NCI-H2196 (cell line): ENCODE measurements at regions not wholly inside any gene's neighbourhood (a gene's known extent, or its start where the extent isn't known, plus 50 kb on each side); places are given as distances from the start of the nearest gene placed in this dataset.
A peak's percentile ranks its signal among the peaks of the same experiment; 100 is the strongest.
"Not testable (repeated sequence)": the region's sequence is repeated elsewhere in the genome, so short reads cannot be mapped to it uniquely, and the experiment has no call there.

Source experiments
- DNase-seq: peaks from one replicate; lab custom pipeline; 2025; ENCODE audit not compliant: unreplicated experiment; lab: John Stamatoyannopoulos, UW

DNA sequence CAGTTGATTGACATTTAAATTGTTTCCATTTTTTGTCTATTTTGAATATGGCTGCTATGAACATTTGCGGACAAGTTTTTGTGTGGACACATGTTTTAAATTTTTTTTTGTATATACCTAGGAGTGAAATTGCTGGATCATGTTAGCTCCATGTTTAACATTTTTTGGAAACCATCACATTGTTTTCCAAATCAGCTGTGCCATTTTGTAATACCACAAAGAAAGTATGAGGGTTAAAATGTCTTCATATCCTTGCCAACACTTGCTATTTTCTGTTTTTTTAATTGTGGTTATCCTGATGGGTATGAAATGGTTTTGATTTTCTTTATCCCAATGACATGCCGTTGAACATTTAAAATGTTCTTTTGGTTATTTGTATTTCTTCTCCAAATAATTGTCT is 52.1 kb downstream of the CARTPT start:
- no peak for DNase-seq

DNA sequence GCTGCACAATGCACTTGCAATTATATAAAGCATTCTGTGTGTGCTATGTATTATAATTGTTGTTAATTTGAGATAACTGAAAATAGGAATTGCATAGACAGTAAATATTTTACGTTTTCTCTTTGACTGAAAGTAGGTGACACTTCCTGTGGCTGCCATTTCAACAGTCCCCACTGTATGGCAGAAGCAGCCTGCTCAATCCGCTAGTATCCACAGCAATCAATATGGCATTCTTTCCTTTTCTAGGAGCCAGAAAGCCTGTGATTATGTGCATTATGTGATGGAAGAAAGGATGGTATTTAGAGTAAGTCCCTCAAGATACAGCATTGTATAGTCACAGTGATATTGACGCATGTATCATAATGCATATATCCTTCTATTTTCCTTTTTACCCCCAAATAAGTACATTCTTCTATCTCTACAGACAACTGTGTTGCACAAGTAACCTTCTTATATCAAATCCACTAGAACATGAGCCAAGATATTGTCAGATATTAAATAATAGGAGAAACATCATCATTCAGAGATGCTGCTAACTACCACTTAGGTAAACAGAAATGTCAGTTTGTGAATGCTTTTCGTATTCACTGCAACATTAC is 59.7 kb downstream of the CARTPT start:
- DNase-seq, result peak; percentile 4

DNA sequence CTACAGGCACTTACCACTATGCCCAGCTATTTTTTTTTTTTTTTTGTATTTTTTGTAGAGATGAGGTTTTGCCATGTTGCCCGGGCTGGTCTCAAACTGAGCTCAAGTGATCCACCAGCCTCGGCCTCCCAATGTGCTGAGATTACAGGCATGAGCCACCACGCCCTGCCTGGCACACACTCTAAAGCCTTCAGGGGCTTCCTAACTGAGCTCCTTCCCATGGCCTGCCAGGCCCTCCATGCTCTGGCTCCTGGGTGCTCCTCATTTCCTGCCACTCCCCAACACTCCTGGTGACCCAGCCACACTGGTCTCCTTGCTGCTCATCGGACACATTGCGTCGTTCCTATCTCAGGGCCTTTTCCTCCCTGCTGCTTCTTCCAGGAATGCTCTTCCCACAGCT is 61.5 kb downstream of the CARTPT start:
- DNase-seq, result no peak

DNA sequence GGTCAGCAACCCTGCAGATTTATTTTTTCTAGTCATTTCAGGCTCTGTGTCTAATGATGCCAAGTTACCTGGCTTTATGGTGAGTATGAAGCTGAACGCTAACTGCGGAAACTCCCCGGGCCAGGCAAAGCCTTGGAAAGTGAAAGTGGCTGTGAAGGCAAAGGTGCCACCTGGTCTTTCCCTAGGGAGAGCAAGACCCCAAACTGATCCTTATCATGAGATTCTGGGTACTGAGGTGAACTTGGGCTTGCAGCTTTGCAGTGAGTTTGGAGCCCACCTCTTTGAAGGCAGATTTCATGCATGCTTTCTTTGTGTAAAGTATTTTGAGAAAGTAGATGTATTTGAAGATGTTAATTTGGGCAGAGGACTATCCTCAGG is 63.3 kb downstream of the CARTPT start:
- DNase-seq, result peak; percentile 16

DNA sequence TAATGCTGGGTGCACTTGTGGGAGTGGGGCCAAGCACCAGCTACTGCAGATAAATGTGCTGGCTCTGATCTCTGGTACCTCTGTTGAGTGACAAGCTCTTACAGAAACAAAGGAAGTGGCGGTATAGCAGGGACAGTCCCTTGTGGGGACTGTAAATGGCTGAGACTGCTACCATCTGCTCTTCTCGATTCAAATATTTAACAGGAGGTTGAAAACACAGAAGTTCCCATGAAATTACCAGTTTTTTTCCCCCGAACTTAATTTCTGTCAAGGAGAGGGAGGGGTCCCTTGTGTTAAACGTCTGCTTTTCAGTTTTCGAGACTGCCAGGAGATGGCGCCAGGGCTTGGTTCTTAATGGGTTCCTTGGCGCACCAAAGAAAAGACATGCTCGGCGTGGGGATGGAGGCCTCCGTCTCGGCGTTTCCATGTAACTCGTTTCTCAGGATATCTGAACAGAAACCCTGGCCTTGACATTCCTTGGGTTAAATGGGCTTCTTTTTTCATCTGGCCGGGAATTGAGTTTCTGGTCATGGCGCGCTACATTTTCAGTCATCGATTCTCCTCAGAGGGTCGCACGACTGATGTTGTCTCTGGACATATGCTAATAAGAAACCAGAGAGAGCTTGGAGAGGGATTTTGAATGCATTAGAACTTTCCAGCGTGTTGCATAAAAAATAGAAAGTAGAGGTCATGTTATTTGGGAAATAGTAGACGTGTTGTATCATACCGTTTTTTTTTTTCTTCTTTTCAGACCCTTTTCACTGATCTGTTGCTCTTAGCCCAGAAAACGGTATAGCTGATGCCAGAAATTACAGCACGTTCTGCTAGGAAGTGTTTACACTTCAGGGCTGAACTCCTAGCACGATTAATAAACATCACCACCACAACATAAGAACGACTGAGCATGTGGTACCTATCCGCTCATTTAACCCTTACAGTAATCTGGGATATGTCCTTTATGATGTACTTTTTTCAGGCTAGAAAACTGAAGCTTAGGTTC is 64.0 kb downstream of the CARTPT start:
- peak; percentile 46 for DNase-seq

DNA sequence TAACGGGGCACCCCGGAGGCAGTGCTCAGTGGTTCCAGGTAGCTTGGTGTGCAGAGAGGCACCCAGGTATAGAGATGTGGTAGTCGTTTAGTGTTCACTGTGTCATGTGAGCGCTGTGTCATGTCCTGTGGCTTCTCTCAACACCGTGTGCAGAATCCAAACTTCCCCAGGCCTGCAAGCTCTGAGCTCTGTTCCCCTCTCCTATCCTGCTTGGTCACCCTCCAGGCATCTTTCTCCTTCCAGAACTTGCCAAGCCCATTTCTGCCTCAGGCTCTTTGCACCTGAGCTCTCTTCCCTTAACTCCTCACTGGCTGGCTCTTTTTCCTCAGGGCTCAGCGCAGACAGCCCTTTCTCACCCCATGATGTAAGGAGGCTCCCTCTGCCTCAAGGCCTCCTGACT is 64.8 kb downstream of the CARTPT start:
- no peak for DNase-seq

DNA sequence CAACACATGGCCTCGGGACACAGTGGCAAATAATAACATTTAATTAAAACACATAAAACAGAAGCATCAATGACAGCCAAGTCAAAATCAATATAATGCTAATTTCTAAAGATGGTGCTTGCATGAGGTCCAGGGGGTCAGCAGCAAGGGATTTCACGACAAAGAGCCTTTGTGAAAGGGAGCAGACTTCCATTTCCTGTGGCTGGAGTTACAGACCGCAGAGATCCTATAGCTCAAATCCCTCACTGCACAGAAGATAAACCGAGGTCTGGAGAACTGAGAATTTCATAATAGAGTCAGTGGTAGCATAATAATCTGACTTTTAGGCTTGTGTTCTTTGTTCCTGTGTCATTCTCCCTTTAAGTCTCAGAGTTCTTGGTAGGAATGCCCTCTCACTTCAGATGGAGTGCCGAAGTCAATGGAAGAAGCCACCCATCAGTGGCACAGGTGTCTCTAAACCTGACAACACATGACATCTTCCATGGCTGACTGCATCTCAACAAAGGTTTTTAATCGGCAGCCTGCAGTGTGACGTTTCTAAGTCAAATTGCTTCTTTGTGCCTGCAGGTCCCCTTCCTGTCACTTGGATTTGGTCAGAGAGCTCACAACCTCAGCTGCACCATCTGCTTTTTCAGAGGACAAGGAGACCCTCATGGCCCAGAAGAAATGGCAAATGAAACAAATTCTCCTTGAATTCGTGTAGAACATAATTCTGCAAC is 67.4 kb downstream of the CARTPT start:
- DNase-seq, result no peak

DNA sequence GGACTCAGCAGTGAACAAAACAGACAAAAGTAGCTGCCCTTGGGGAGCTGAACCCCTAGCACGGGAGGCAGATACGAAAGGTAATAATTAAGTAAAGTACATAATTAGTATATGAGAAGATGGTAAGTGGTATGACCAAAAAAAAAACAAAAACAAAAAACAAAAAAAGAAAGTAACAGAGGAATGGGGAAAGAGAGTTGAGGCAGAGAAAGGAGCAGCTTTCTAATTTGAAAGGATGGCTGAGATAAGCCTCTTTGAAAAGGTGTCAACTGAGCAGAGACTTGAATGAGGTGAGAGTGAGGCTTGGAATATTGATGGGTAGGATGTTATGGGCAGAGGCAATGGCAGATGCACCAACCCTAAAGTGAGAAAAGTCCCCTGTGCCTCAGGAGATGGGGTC is 69.7 kb downstream of the CARTPT start:
- no peak for DNase-seq

DNA sequence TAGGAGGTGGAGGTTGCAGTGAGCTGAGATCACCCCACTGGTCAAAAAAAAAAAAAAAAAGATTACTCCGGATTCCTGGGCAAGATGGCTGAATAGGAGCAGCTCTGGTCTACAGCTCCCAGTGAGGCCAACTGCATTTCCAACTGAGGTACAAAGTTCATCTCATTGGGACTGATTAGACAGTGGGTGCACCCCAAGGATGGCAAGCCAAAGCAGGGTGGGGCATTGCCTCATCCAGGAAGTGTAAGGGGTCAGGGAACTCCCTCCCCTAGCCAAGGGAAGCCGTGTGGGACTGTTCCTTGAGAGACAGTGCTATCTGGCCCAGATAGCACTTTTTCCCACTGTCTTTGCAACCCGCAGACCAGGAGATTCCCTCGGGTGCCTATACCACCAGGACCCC is 70.7 kb downstream of the CARTPT start:
- DNase-seq, result no peak

DNA sequence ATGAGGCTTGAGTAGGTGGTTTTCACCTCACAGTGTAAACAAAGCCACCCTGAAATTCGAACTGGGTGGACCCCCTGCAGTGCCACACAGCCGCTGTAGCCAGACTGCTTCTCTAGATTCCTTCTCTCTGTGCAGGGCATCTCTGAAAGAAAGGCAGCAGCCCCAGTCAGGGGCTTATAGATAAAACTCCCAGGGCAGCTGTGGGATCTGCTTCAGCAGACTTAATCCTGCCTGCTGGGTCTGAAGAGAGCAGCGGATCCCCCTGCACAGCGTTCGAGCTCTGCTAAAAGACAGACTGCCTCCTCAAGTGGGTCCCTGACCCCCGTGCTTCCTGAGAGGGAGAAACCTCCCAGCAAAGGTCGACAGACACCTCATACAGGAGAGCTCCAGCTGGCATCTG is 71.4 kb downstream of the CARTPT start:
- DNase-seq, result no peak

DNA sequence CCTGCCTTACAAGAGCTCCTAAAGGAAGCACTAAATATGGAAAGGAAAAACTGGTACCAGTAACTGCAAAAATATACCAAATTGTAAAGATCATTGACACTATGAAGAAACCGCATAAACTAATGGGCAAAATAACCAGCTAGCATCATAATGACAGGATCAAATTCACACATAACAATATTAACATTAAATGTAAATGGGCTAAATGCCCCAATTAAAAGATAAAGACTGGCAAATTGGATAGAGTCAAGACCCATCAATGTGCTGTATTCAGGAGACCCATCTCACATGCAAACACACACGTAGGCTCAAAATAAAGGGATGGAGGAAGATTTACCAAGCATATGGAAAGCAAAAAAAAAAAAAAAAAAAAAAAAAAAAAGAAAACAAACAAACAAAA is 73.0 kb downstream of the CARTPT start:
- DNase-seq, result not testable (repeated sequence)

DNA sequence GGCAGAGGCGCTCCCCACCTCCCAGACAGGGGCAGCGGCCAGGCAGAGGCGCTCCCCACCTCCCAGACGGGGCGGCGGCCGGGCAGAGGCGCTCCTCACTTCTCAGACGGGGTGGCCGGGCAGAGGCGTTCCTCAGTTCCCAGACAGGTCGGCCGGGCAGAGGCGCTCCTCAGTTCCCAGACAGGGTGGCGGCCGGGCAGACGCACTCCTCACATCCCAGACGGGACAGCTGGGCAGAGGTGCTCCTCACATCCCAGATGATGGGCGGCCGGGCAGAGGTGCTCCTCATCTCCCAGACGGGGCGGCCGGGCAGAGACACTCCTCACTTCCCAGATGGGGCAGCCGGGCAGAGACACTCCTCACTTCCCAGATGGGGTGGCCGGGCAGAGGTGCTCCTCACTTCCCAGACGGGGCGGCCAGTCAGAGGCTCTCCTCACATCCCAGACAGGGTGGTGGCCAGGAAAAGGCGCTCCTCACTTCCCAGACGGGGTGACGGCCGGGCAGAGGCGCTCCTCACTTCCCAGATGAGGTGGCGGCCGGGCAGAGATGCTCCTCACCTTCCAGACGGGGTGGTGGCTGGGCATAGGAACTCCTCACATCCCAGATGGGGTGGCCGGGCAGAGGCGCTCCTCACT is 75.1 kb downstream of the CARTPT start:
- no peak for DNase-seq

DNA sequence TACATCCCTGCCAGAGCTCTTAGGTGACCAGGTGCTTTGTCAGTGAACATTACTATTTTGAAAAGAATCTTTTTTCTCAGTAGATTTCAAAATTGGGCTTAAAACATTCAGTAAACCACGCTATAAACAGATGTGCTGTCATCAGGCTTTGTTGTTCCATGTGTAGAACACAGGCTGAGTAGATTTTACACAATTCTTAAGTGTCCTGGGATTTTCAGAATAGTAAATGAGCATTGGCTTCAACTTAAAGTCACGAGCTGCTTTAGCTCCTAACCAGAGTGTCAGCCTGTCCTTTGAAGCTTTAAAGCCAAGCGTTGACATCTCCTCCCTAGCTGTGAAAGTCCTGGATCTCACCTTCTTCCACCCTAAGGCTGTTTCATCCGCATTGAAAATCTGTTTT is 83.6 kb downstream of the CARTPT start:
- no peak for DNase-seq

DNA sequence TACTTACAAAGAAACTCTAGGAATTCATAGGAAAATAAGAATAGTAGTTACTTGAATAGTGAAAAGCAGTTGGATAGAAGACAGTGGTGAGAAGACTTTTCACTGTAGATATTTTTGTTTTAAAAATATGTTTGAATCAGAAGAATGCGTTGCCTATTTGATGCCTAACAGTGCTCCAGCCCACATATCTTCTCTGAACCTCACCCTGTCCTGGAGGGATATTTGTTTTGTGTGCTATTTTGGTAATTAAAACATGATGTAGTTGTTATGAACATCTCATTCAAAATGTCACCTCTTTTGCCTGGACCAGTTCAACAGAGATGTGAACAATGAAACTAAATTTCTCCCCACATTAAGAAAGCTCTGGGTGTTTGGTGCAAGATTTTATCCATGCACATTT is 87.6 kb downstream of the CARTPT start:
- DNase-seq, result no peak

DNA sequence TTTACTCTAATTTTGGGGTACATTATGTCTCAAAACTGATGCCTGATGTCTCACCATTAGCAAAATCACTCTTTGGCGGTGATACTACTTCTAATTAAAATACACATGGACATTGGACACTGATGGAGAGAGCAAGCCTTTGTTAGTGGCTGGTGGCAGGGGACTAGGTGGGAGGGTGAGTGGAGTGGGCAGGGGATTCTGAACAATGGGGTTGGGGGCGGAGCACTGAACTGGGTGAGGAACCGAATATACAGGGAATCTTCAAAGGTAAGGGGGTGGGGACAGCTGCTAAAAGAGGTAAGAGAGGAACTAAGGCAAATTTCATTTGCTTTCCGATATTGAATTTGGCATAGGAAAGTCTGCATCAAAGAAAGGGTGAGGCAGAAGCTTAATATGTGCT is 88.8 kb downstream of the CARTPT start:
- no peak for DNase-seq

DNA sequence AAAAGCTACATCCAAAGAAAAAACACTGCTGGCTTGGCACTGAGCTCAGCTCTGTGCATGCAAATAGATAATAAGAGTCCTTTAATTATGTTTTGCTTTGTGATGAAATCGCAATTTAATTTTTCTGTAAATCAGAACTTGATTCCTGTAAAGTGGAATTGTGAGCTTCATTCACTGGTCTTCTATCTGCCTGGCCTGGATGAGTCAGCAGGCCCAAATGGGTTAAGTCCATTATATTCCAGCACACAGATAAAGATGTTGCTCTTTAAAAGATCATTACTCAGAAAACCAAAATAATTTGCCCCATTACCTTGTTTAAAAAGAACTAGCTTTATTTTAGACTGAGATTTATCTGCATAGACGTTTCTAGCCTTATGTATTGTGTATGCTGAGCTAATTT is 90.4 kb downstream of the CARTPT start:
- no peak for DNase-seq

DNA sequence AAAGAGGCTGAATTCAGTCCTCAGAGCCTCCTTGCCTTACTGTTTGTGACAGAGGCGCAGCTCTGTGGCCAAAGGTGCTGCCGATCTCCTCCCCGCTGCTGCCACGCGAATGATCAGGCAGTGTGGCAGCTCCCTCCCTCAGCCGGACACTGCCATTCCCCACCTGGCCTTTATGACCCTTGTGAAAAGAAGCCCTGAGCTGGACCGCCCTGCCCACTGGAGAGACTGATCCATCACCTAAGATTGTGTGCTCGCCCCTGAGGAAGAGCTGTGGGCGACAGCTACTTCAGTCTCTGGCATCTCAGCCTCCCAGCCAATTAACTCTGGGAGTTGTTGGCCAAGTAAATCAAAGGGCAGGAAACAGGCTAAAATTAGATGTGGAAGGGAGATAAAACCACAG is 90.9 kb downstream of the CARTPT start:
- DNase-seq, result no peak

DNA sequence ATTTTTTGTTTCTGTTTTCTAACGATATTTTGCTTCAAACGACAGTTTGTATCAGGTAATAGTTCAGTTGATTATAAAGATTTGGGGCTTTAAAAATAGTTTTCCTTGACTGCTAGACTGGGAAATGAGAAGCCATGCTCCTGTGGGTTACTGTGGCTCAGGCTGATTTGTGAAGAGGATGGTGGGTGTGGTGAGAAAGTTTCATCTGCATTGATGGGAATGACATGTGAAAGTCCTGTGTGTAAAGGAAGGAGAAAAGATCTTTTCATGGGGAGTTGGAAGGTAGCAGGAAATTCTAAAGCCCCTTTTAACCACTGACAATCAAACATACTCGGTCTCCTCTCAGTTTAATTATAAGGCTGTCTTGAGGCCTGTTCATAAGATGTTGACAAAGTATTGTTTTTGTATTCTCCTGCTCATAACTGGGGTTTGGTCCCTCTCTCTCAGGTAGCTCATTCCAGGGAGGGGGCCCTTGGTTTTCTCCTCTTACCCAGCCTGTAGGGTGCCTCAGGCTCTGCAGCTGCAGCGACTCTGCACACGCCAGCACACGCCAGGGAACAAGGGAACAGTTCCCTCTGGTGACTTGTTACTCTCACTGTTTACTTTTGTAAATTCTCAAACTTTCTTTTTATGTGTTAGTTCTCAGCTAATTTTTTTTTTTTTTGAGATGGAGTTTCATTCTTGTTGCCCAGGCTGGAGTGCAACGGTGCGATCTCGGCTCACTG is 91.6 kb downstream of the CARTPT start:
- DNase-seq, result no peak

DNA sequence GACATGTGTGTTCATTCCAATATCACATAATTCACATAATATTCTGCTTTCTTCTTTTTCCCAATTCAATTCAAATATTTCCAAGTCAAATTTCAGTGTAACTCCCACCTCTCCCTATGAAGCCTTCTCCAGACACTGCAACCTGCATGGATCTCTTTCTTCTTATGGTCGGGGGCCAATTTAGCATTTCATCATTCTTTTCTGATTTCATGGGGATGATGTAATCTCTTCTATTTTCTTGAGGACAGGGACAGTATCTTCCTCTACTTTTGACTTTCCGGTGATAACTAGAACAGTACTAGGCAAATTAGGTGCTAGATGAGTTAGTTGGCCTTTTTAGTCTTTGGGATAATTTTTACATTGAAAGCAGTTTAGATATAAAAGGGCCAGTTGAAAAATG is 92.7 kb downstream of the CARTPT start:
- DNase-seq, result no peak

DNA sequence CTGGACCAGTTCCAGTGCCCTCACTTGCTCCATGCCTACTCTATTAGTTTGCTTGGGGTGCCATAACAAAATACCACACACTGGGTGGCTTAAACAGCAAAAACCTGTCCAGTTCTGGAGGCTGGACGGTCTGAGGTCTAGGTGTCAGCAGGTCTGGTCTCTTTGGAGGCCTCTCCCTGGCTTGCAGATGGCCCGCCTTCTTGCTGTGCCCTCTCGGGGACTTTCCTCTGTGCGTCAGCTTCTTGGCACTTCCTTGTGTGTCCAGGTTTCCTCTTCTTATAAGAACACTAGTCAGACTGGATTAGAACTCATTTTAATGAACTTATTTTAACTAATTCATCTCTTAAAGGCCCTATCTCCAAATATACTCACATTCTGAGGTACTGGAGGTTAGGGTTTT is 97.2 kb downstream of the CARTPT start:
- no peak for DNase-seq

DNA sequence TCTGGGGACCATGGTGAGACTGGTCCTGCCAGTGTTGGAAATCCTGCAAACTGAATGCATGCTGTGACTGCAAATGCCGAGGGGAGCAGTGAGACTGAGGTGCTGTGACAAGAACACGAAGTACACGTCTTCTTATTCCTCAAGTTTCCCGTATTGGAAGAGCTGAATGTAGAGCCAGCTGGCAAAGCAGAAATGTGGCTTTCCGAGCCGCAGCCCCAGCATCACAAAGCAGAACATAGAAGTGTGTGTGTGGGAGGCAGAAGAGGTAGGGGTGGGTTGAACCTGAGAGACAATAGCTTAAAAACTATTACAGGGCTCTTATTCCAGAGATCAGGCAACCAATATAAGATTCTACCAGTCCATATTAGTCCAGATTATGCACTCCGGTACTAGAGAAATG is 98.8 kb downstream of the CARTPT start:
- DNase-seq, result no peak
